GM23338 (cell line): ENCODE measurements at regions not wholly inside any gene's neighbourhood (a gene's known extent, or its start where the extent isn't known, plus 50 kb on each side); places are given as distances from the start of the nearest gene placed in this dataset.
A peak's percentile ranks its signal among the peaks of the same experiment; 100 is the strongest.

ENCODE experiments used
- ATAC-seq: fragments of 200-7000 bp; cut with Tn5 transposase; 3 replicates; pipeline ENCODE4 v1.9.1; 2020
- DNase-seq: peaks from one replicate; pipeline ENCODE4 v3.0.0-alpha.2; 2015; ENCODE audit warnings: low spot score
- H2AFZ ChIP-seq: fragments of 200-600 bp; sonication (generic); 2 replicates; pipeline ENCODE4 v1.8.0; 2016; ENCODE audit warnings: antibody characterized with exemption, mild to moderate bottlenecking, moderate library complexity
- H3F3A ChIP-seq: fragments of 200-600 bp; sonication (generic); replicated peaks from 2 replicates; pipeline ENCODE4 v1.8.0; 2017; ENCODE audit warnings: antibody characterized with exemption, mixed run types, low read depth
- H3K27ac ChIP-seq: fragments of 200-600 bp; sonication (generic); 2 replicates; pipeline ENCODE4 v1.6.1; 2016; ENCODE audit warnings: low read depth
- H3K27me3 ChIP-seq: fragments of 200-600 bp; sonication (generic); 2 replicates; pipeline ENCODE4 v1.8.0; 2016; ENCODE audit warnings: mild to moderate bottlenecking, mixed run types, moderate library complexity; ENCODE audit not compliant: insufficient read depth
- H3K36me3 ChIP-seq: fragments of 200-600 bp; sonication (generic); 2 replicates; pipeline ENCODE4 v1.8.0; 2016; ENCODE audit warnings: mild to moderate bottlenecking; ENCODE audit not compliant: insufficient read depth
- H3K4me1 ChIP-seq: fragments of 200-600 bp; sonication (generic); 2 replicates; pipeline ENCODE4 v1.8.0; 2016; ENCODE audit warnings: mild to moderate bottlenecking, moderate library complexity; ENCODE audit not compliant: insufficient read depth
- H3K4me2 ChIP-seq: fragments of 200-600 bp; sonication (generic); 2 replicates; pipeline ENCODE4 v1.7.1; 2017; ENCODE audit warnings: mixed run types
- H3K4me3 ChIP-seq: fragments of 200-600 bp; sonication (generic); 2 replicates; pipeline ENCODE4 v1.6.1; 2016; ENCODE audit warnings: mixed run types
- H3K79me2 ChIP-seq: fragments of 200-600 bp; sonication (generic); replicated peaks from 2 replicates; pipeline ENCODE4 v1.8.0; 2017; ENCODE audit warnings: mild to moderate bottlenecking; ENCODE audit not compliant: insufficient read depth
- H3K9me2 ChIP-seq: fragments of 200-600 bp; sonication (generic); 2 replicates; pipeline ENCODE4 v1.8.0; 2017; ENCODE audit not compliant: insufficient read depth
- H4K20me1 ChIP-seq: fragments of 200-600 bp; sonication (generic); replicated peaks from 2 replicates; pipeline ENCODE4 v1.8.0; 2017; ENCODE audit warnings: mild to moderate bottlenecking; ENCODE audit not compliant: insufficient read depth
- H3K27ac Mint-ChIP-seq: 2 replicates; pipeline ENCODE4 v1.8.0; 2020; ENCODE audit warnings: inconsistent platforms, mild to moderate bottlenecking, moderate library complexity, mixed read lengths
- H3K27me3 Mint-ChIP-seq: 3 replicates; pipeline ENCODE4 v1.8.0; 2022; ENCODE audit warnings: low read depth, mild to moderate bottlenecking, moderate library complexity, mixed read lengths, inconsistent platforms; ENCODE audit not compliant: insufficient read depth, poor library complexity
- H3K36me3 Mint-ChIP-seq: 3 replicates; pipeline ENCODE4 v1.8.0; 2021; ENCODE audit warnings: low read depth, mild to moderate bottlenecking, inconsistent platforms, moderate library complexity, mixed read lengths
- H3K4me1 Mint-ChIP-seq: 3 replicates; pipeline ENCODE4 v1.8.0; 2020; ENCODE audit warnings: mild to moderate bottlenecking, inconsistent platforms, mixed read lengths
- H3K4me3 Mint-ChIP-seq: 3 replicates; pipeline ENCODE4 v1.8.0; 2021; ENCODE audit warnings: moderate library complexity, mild to moderate bottlenecking, inconsistent platforms, mixed read lengths
- H3K9me3 Mint-ChIP-seq: 3 replicates; pipeline ENCODE4 v1.8.0; 2020; ENCODE audit warnings: moderate library complexity, mild to moderate bottlenecking, inconsistent platforms, mixed read lengths
- CREB1 ChIP-seq: fragments of 250-450 bp; sonication (Bioruptor Pico); IDR thresholded peaks from 2 replicates; pipeline ENCODE4 v1.5.0; 2020; ENCODE audit warnings: low read depth, mild to moderate bottlenecking, moderate library complexity
- CTCF ChIP-seq, 2 experiments: fragments of 200-600 bp in 1 of 2; sonication (generic) in 1 of 2; conservative IDR thresholded peaks; 2 replicates each; pipeline versions ENCODE4 v1.5.1 to v1.6.1; 2016 to 2017; ENCODE audit warnings: antibody characterized with exemption in 2 of 2, low read depth in 2 of 2, mild to moderate bottlenecking in 2 of 2, moderate library complexity in 1 of 2
- ETS1 ChIP-seq: IDR thresholded peaks from 2 replicates; pipeline ENCODE4 v1.6.1; 2016; ENCODE audit warnings: antibody characterized with exemption
- EZH2 ChIP-seq: fragments of 200-600 bp; sonication (generic); IDR thresholded peaks from one replicate; pipeline ENCODE4 v1.8.0; 2017; ENCODE audit warnings: antibody characterized with exemption, mild to moderate bottlenecking, low read depth; ENCODE audit not compliant: unreplicated experiment
- EZH2phosphoT487 ChIP-seq: fragments of 200-600 bp; sonication (generic); IDR thresholded peaks from one replicate; pipeline ENCODE4 v1.8.1; 2018; ENCODE audit warnings: antibody characterized with exemption; ENCODE audit not compliant: unreplicated experiment
- JUNB ChIP-seq: IDR thresholded peaks from one replicate; pipeline ENCODE4 v1.6.1; 2016; ENCODE audit warnings: antibody characterized with exemption; ENCODE audit not compliant: unreplicated experiment
- NANOG ChIP-seq: IDR thresholded peaks from 2 replicates; pipeline ENCODE4 v1.6.1; 2016; ENCODE audit warnings: antibody characterized with exemption, borderline replicate concordance
- POLR2AphosphoS5 ChIP-seq: IDR thresholded peaks from 2 replicates; pipeline ENCODE4 v1.6.1; 2016; ENCODE audit warnings: antibody characterized with exemption, low read depth
- REST ChIP-seq: IDR thresholded peaks from one replicate; pipeline ENCODE4 v1.6.1; 2018; ENCODE audit warnings: antibody characterized with exemption; ENCODE audit not compliant: unreplicated experiment
- STAT1 ChIP-seq: IDR thresholded peaks from one replicate; pipeline ENCODE4 v1.6.1; 2016; ENCODE audit warnings: antibody characterized with exemption; ENCODE audit not compliant: unreplicated experiment
- ZNF114 ChIP-seq: fragments of 250-450 bp; sonication (Bioruptor Pico); IDR thresholded peaks from 2 replicates; pipeline ENCODE4 v1.5.0; 2020; ENCODE audit warnings: mild to moderate bottlenecking, moderate library complexity
- ZNF331 ChIP-seq: fragments of 250-450 bp; sonication (Bioruptor Pico); IDR thresholded peaks from 2 replicates; pipeline ENCODE4 v1.5.0; 2020; ENCODE audit warnings: low read depth, mild to moderate bottlenecking, moderate library complexity
- ZNF462 ChIP-seq: fragments of 250-450 bp; sonication (Bioruptor Pico); IDR thresholded peaks from 2 replicates; pipeline ENCODE4 v1.5.0; 2020; ENCODE audit warnings: mild to moderate bottlenecking, moderate library complexity

GRCh38 chr18:28854964-28855363 lies 678.0 kb upstream of the CDH2 start:
- Mint-ChIP-seq H3K36me3 (no peaks in the 10 kb centered on the region), H3K27ac (peak overlapping the region; percentile 45), H3K4me3 (no peak overlapping the region), H3K9me3 (no peaks in the 10 kb centered on the region), H3K27me3 (no peaks in the 10 kb centered on the region), H3K4me1 (peaks cover 10% of the 10 kb centered on the region; the same call in 2 of the 3 replicates)
- no peak overlapping the region for H3K4me2 ChIP-seq
- no peak for DNase-seq
- no peak for TF ChIP-seq EZH2
- TF ChIP-seq CREB1 (CRISPR knock-in tag), result no peak
- no peak for TF ChIP-seq ZNF331
- TF ChIP-seq ZNF462 (CRISPR knock-in tag), result no peak
- no peak for TF ChIP-seq REST
- TF ChIP-seq ZNF114, result no peak
- no peak for TF ChIP-seq ETS1
- TF ChIP-seq POLR2AphosphoS5, result no peak
- no peak for TF ChIP-seq JUNB
- TF ChIP-seq CTCF (conservative IDR thresholded peaks at IDR 0.05; ENCODE audit: low read depth in 2 of 2), result no peak
- TF ChIP-seq STAT1, result no peak
- no peak for TF ChIP-seq EZH2phosphoT487
- no peak for TF ChIP-seq NANOG
- H3K4me1 ChIP-seq, result no peaks in the 10 kb centered on the region
- no peaks in the 10 kb centered on the region for H3K79me2 ChIP-seq
- H3K36me3 ChIP-seq, result no peaks in the 10 kb centered on the region
- H4K20me1 ChIP-seq, result no peaks in the 10 kb centered on the region
- H3K27me3 ChIP-seq, result no peaks in the 10 kb centered on the region
- H3F3A ChIP-seq, result no peaks in the 10 kb centered on the region
- H3K27ac ChIP-seq, result no peak overlapping the region
- ATAC-seq, result peak; percentile 51
- H3K9me2 ChIP-seq, result no peaks in the 10 kb centered on the region
- H3K4me3 ChIP-seq, result no peak overlapping the region
- H2AFZ ChIP-seq, result peak overlapping the region; percentile 35; the same call in 1 of the 2 replicates
